Hepatocyte (in vitro differentiated cells): ENCODE measurements at regions not wholly inside any gene's neighbourhood (a gene's known extent, or its start where the extent isn't known, plus 50 kb on each side); places are given as distances from the start of the nearest gene placed in this dataset.

Experiments
- EZH2 ChIP-seq: fragments of 200-600 bp; sonication (generic); IDR thresholded peaks from 2 replicates; pipeline ENCODE4 v1.6.1; 2016; ENCODE audit warnings: antibody characterized with exemption, mild to moderate bottlenecking, borderline replicate concordance
- TF ChIP-seq, protein P1 (sequence below): fragments of 200-600 bp; sonication (generic); IDR thresholded peaks from 2 replicates; pipeline ENCODE4 v1.5.1; 2016; ENCODE audit warnings: antibody characterized with exemption, mild to moderate bottlenecking; ENCODE audit not compliant: poor library complexity

DNA sequence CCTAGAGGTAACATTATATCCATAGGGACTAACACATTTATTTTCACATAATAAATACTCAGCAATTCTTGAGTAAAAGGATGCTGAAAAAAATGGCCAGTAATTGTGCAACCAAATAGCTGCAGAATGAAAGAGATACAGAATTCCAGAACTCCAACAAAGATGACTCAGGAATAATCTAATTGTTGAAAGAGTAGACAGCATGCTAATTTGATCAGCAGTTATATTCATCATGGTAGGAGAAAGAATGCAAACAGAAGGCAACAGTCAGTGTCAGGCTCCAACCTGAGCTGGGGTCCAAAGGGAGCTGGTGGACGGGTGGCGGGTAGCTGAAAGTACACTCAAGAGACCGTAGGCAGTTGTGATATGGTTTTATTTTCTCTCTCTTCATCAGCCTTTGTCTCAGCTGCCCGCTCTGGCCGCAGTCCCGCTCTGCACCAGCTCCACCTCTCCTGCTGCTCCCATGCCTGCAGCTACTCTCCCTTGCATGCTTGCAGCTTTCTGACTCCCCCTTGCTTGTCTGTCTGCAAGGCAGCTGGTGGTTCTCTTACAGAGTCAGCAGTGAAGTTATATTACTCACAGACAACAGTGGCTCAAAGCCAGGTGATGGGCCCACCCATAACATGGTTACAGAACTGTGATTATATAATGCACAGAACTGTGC lies 1150.1 kb downstream of the STIM2 start:
- TF ChIP-seq, protein P1, sequence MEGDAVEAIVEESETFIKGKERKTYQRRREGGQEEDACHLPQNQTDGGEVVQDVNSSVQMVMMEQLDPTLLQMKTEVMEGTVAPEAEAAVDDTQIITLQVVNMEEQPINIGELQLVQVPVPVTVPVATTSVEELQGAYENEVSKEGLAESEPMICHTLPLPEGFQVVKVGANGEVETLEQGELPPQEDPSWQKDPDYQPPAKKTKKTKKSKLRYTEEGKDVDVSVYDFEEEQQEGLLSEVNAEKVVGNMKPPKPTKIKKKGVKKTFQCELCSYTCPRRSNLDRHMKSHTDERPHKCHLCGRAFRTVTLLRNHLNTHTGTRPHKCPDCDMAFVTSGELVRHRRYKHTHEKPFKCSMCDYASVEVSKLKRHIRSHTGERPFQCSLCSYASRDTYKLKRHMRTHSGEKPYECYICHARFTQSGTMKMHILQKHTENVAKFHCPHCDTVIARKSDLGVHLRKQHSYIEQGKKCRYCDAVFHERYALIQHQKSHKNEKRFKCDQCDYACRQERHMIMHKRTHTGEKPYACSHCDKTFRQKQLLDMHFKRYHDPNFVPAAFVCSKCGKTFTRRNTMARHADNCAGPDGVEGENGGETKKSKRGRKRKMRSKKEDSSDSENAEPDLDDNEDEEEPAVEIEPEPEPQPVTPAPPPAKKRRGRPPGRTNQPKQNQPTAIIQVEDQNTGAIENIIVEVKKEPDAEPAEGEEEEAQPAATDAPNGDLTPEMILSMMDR = no peak
- no peak for TF ChIP-seq EZH2
